Left hindlimb (tissue), 1 donor: ENCODE measurements at regions not wholly inside any gene's neighbourhood (a gene's known extent, or its start where the extent isn't known, plus 50 kb on each side); places are given as distances from the start of the nearest gene placed in this dataset.

Experiments used
- DNase-seq: peaks from one replicate; pipeline ENCODE4 v3.0.0-alpha.2; 2018

DNA sequence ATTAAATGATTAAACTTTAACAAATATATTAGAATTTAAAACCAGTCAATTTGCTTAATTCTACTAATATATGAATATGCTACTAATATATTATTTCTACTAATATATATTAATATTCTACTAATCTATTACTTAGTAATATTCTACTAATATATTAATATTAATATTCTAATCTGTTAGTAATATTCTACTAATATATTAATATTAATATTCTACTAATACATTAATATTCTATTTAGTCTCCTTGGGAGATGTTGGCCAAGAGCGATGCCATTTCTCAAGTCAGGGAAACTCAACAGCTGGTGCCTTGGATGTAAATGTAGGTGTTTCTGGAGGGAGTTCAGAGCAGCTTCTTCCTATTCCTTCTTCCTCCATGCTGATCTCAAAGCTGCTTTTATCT, 259.2 kb upstream of the TMTC4 start:
- DNase-seq = no peak

DNA sequence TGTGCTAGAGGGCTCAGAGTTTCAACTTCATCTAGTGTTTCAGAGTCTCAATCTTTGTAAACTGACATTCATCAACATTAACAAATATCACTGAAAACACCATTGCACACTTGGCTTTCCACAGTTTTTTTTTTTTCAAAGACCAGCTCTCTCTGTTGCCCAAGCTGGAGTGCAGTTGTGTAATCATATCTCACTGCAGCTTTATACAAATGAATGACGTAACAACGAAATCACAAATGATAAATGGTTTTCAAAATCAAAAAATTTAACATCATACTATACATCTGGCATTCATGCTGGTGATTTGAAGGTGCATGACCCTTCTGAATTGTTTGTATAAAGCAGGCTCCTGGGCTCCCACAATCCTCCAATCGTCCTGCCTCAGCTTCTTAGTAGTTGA, 248.0 kb upstream of the TMTC4 start:
- no peak for DNase-seq

DNA sequence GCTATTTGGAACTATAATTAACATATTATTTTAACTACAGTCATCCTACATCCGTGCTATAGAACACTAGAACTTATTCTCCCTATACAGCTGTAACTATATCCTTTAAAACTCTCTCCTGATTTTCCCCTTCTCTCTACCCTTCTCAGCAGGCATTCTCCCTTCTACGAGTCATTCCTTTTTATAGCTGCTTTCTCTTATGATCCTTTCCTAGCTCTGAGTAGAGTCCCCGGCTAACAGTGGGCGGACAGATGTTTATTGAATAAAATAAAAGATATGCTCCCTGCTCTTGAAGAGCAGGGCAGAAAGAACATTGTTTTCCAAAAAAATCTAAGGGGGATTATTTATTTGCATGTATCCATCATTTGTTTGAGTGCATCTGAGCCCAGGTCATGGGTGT, 246.5 kb upstream of the TMTC4 start:
- no peak for DNase-seq

- no peak for DNase-seq
These were observed 242.4 kb upstream of the TMTC4 start for GRCh38 chr13:100917011-100917410.

- no peak for DNase-seq
These were observed 238.5 kb upstream of the TMTC4 start for GRCh38 chr13:100913143-100913542.

DNA sequence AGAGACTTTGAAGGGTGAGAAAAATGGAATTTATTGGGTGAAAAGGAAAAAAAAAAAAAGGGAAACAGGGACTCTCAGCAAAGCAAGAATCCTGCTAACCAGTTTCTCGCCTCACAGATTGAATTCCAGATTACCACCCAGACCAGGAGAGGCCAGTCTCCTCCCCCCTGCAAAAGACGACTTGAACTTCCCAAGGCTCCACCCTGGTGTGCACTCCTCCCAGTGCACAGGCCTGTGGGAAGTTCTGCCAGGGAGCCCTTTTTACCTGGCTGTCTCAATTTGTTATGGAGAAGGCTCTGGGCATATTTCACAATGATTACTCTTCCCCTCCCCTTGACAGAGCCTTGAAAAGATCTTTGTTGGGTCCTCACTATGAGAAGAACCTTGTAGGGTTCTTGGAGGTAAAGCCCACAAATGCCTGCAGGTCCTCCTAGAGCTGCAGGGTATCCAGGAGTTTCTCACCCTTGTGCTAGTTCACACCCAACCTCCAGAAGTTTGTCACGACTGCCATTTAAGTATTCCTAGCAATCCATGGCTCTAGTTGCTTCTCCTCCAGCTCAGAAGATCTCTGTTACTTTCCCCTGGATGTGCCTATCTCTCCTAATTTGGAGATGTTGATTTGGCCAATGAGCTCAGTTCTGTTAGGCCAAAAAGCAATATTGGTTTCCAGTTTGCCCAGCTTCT, 229.8 kb upstream of the TMTC4 start:
- no peak for DNase-seq

GRCh38 chr13:100899720-100900316, 225.2 kb upstream of the TMTC4 start:
- DNase-seq = no peak

- DNase-seq = no peak
These were observed 223.8 kb upstream of the TMTC4 start for GRCh38 chr13:100898431-100898830.

DNA sequence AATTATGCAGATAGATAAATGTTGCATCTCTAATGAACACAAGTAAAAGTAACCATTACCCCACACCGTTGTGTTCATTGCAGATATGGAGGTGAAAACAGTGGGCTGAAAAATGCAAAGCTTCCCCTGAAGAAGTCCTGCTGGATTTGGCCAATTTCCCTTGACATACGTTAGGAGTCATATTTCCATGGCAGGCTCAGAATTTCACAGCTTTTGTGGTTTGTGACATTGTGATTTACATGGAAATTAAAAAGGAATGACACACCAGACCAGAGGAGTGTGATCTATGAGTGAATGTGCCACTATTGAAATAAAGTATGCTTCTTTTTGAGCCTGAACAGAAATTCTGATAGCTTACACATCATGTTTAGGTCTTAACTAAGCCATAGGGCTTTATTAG, 221.1 kb upstream of the TMTC4 start:
- no peak for DNase-seq

DNA sequence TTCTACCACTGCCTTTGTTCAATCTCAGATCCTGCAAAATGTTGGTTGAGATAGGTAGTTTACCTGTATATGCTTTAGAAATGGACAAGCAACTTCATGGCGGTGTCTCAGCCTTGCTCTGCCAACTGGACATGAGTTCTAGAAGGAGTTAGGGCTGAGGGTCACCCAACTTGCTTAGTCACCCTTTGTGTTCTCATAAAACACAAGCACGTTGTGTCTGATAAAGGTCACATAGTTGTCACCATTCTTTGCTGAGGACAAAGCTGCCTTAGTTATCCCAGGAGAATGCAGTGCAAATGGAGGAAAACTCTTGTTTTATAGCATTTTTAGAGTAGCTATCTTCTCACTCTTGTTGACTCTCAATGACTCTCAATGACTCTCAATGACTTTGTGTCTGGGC, 218.4 kb upstream of the TMTC4 start:
- DNase-seq = no peak

- DNase-seq = no peak
These were observed 216.1 kb upstream of the TMTC4 start for GRCh38 chr13:100890645-100891044.

GRCh38 chr13:100887729-100888151, 213.1 kb upstream of the TMTC4 start:
- DNase-seq = no peak

GRCh38 chr13:100883453-100883852, 208.9 kb upstream of the TMTC4 start:
- DNase-seq = no peak

DNA sequence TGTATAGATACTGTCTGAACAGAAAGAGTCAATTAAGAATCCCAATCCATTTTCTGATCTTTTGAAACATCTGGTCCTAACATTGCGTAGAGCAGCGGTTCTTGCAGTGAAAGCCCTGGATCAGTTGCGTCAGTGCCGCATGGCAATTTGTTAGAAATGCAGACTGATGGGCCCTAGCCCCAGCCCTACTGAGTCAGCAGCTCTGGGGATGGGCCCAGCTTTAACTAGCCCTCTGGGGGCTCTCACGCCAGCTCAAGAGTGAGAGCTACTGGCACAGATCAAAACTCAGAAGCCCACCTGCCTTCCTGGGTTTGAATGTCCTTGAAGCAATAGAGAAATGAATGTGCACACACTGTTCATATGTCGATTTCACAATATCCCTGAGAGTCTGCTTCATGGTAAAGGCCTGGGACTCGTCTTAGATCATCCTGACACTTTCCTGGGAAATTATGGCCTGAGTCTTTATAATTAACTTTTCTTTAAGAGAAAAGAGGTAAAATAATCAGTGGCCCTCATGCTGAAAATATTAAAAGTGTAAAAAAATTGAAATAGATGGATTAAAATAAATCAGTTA, 206.8 kb upstream of the TMTC4 start:
- no peak for DNase-seq

GRCh38 chr13:100880166-100880565, 205.6 kb upstream of the TMTC4 start:
- no peak for DNase-seq

GRCh38 chr13:100879255-100879654, 204.7 kb upstream of the TMTC4 start:
- no peak for DNase-seq

DNA sequence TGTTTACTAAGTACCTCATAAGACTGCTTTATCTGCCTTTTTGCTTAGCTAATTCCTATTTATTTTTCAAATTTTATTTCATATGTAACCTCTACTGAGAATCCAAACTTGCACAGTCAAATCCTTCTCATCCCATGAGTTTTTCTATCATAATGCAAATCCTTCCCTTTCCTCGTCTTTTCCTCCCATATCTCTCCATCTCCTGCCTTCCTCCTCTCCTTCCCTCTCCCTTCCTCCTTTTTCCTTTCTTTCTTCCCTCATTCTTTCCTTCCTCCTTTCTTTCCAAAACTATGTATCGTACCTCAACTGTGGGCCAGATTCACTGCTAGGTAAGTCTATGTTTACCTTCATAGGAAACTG, 201.4 kb upstream of the TMTC4 start:
- DNase-seq = no peak

DNA sequence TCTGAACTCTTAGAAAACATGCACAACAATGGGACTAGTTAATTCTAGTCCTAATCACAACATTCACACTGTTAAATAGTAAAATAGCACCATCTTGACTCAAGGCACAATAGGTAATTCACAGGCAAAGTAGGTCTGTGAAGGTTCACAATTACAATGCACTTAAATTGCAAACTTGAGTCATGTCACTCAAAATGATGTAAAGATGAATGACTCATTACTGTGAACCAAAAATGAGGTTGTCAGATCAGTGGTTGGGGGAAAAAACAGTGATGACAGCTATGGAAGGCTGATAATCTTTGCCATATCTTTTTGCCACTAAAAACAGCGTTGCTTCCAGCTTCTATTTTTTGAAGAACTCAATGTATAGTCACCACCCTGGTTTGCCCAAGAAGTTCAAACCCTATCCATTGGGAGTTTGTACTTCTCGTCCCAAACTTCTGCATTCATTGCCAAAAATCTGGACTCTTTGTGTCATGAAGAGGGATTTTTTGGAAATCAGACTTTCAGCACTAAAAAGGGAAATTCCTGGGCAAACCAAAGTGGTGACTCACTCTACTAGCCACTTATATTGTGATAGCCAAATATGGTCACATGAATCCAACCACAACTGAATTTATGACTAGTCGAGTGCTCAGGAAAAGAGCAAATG, 200.9 kb upstream of the TMTC4 start:
- DNase-seq = no peak

GRCh38 chr13:100872761-100873160, 198.2 kb upstream of the TMTC4 start:
- DNase-seq = no peak

DNA sequence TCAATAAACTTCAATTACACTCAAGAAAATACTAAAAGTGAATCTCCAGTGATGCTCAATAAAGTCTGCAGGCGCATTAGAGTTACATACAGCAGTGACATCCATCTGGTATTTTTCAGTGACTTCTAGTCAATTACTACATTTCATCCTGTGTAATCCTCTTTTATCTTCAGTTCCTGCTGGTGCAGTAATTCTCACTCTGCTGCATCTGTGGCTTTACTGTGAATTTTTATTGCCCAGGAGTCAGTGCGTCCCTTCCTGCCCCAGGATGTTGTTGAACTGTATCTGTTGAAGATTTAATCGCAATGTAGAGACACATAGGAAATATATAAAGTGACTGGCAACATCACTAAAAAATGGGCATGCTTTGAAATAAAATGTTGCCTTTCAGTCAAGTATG, 196.3 kb upstream of the TMTC4 start:
- no peak for DNase-seq

GRCh38 chr13:100860866-100861265, 186.3 kb upstream of the TMTC4 start:
- no peak for DNase-seq

DNA sequence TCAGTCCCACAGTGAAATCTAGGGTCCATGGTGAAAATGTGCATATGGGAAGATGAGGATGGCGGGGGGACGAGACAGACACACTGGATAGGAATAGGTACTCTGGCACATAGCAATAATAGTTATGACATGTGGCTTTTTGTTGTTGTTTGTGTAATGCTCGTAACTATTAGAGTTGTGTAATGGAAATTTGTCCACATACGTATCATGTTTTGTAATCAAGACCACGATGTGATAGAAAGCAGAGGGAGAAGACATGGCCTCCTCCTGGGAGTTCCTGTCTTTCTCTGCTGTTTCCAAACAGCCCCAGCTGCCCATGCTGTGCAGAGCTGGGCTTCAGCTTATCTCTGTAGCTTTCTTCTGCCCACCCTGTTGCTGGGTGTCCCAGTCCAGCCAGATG, 185.3 kb upstream of the TMTC4 start:
- no peak for DNase-seq

DNA sequence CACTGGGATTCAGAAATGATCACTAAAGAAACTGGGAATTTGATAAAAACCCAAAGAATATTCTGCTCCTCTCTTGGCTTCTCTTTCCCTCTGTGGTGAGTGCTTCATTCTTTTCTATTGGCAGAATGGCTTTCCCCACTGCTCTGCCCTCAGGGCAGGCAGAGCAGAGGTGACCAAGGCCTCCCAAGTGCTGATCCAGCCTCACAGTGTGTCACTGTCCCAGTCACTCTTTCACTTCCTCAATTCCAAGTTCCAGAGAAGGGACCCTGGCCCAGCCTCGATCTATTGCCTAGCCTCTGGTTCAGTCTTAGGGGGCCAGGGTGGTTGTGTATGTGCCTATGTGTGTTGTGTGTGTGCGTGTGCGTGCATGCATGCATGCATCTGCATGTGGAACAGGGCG, 180.6 kb upstream of the TMTC4 start:
- no peak for DNase-seq

DNA sequence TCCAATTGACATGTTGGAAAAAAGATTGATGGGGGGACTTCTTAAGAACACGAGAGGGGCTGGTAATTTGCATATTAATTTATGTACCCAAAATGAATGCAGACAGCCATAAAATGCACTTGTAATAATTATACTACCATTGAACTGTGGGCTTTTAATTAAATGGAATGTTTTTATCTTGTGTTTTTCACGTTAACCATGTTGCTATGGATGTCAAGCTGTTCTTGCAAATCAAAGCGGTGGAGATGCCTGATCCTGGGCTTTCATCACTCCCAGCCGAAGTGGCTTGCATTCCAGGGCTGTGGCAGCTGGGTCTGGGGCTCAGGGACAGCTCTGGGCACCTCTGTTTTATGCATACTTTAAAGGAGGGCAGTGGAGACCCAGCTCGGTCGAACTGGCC, 179.4 kb upstream of the TMTC4 start:
- no peak for DNase-seq
